Stomach smooth muscle (tissue), 2 donors: ENCODE measurements at regions not wholly inside any gene's neighbourhood (a gene's known extent, or its start where the extent isn't known, plus 50 kb on each side); places are given as distances from the start of the nearest gene placed in this dataset.

Experiments
- H3K27ac ChIP-seq: one replicate; pipeline ENCODE4 v1.7.0; 2013; ENCODE audit warnings: mild to moderate bottlenecking, low read length, inconsistent platforms
- H3K27me3 ChIP-seq, 2 donors: one replicate each; pipeline ENCODE4 v1.7.0; 2013; ENCODE audit warnings: low read length in 2 of 2; ENCODE audit not compliant: insufficient read depth in 2 of 2, control insufficient read depth in 1 of 2
- H3K36me3 ChIP-seq, 2 donors: one replicate each; pipeline ENCODE4 v1.7.0; 2013; ENCODE audit warnings: low read length in 2 of 2; ENCODE audit not compliant: control insufficient read depth in 2 of 2, insufficient read depth in 2 of 2
- H3K4me1 ChIP-seq: one replicate; pipeline ENCODE4 v1.7.0; 2013; ENCODE audit warnings: low read length; ENCODE audit not compliant: control insufficient read depth, insufficient read depth
- H3K4me3 ChIP-seq, 2 donors: one replicate each; pipeline ENCODE4 v1.7.0; 2013; ENCODE audit warnings: low read length in 2 of 2
- H3K9ac ChIP-seq, 2 donors: one replicate each; pipeline ENCODE4 v1.7.0; 2013; ENCODE audit warnings: low read length in 2 of 2, mild to moderate bottlenecking in 1 of 2
- H3K9me3 ChIP-seq, 2 donors: one replicate each; pipeline ENCODE4 v1.7.0; 2013; ENCODE audit warnings: low read length in 2 of 2; ENCODE audit not compliant: control insufficient read depth in 2 of 2
- donor health status: healthy.
- donor health status: Pancreatic carcinoma.

DNA sequence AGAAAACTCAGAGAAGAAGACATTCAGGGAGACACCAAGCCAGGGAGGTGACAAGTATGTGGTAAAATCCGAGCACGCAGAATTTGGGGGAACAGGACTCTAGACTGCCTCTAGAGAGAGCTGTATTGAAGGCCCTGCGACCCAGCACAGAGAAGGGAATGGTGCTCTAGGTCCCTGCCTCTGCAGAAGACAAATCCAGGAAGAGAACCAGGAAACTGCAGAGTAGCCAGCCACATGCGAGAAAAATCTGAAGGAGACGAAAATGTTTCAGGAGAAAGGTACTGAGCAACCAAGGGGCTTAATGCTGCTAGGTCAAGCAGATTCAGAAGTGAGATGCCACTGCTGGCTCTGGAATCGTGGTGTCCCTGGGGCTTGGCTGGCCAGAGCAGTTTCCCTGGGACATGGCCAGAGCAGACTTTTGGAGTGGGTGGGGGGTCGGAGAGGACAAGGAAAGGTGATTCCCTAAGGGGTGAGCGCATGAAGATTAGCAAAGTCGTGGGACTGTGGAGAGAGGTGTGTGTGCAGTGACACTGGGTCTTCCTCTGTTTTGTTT, 158.0 kb upstream of the KLF6 start:
- Histone ChIP-seq H3K36me3 (no peaks in the 10 kb centered on the region), H3K9ac (no peak overlapping the region), H3K9me3 (no peaks in the 10 kb centered on the region), H3K4me1 (peaks cover 8% of the 10 kb centered on the region), H3K27ac (no peak overlapping the region), H3K27me3 (no peaks in the 10 kb centered on the region), H3K4me3 (no peak overlapping the region)

DNA sequence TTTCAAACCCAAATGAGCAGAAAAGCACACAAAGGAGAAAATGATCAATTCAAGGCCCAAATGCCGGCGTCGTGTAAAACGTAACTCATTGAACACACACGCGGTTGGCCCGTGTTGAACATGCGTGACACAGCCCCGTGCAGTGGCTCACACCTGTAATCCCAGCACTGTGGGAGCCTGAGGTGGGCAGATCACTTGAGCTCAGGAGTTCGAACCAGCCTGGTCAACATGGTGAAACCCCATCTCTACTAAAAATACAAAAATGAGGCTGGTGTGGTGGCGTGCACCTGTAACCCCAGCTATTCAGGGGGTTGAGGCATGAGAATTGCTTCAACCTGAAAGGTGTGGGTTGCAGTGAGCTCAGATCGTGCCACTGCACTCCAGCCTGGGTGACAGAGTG, 156.7 kb upstream of the KLF6 start:
- Histone ChIP-seq H3K27ac (no peak overlapping the region), H3K4me3 (no peak overlapping the region), H3K9ac (no peak overlapping the region), H3K27me3 (no peaks in the 10 kb centered on the region), H3K4me1 (peaks cover 11% of the 10 kb centered on the region), H3K9me3 (no peaks in the 10 kb centered on the region), H3K36me3 (no peaks in the 10 kb centered on the region)

DNA sequence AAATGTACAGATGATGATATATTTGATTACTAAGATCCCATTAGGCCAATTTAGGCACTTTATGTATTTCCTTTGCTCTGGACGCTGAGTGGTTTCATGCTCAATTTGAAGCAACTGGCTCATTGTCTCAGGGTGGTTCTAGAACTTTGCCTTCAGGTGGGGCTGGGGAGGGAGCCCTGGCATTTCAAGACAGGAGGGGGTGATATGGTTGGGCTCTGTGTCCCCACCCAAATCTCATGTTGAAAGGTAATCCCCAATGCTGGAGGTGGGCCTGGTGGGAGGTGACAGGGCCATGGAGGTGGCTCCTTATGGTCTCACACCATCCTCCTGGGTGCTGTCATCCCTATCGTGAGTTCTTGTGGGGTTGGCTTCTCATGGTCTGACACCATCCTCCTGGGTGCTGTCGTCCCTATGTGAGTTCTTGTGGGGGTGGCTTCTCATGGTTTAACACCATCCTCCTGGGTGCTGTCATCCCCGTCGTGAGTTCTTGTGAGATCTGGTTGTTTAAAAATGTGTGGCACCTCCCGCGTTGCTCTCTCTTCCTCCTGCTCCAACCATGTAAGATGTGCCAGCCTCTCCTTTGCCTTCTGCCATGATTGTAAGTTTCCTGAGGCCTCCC, 151.5 kb upstream of the KLF6 start:
- Histone ChIP-seq H3K4me1 (peaks cover 15% of the 10 kb centered on the region), H3K9ac (peak overlapping the region in 1 of 2 donors; percentile 23), H3K27me3 (no peaks in the 10 kb centered on the region), H3K27ac (peak overlapping the region; percentile 4), H3K4me3 (peak overlapping the region; percentile 4 to 53), H3K36me3 (no peaks in the 10 kb centered on the region), H3K9me3 (no peaks in the 10 kb centered on the region)

DNA sequence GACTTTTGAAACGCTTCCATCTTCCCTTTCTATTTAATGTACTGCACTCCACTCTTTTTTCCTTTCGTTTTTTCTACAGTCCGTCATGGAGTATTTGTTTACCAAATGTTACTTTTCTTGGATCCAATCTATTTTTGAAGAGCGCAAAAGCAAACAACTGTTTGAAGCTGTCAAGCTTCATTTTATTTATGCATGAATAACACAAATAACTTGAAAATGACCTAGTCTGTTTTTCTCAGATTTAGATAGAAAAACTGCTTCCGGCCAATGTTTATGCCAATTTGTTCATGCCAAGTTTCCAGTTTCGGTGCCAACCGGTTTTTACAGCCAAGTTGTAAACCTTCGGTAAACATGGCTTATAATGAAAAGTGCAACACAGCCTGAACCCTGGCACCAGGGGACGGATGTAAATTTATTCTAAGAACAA, 150.9 kb upstream of the KLF6 start:
- H3K4me3 ChIP-seq = peak overlapping the region; percentile 4 to 53
- peak overlapping the region in 1 of 2 donors; percentile 23 for H3K9ac ChIP-seq
- H3K27ac ChIP-seq = peak overlapping the region; percentile 4
- no peaks in the 10 kb centered on the region for H3K27me3 ChIP-seq
- no peaks in the 10 kb centered on the region for H3K9me3 ChIP-seq
- H3K4me1 ChIP-seq = peaks cover 15% of the 10 kb centered on the region
- no peaks in the 10 kb centered on the region for H3K36me3 ChIP-seq

DNA sequence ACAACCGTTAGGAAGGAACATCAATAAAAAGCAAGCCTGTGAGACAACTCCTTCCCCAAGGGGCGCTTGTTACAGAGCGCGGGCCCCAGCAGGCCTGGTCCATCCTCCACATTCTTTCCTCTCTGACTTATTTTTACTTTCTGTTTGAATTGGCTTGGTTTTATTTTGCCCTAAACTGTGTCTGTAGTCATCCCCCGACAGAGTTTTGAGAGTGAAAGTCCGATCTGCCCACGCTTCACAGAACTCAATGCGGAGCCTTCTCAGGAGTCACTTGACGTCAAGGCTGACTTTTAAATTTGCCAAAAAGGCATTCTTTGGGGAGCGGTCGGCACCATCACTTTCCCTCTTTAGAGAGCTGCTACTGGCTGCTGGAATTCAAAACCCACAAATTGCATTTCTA, 150.1 kb upstream of the KLF6 start:
- Histone ChIP-seq H3K4me1 (peaks cover 15% of the 10 kb centered on the region), H3K27ac (peak overlapping the region; percentile 50), H3K4me3 (peak overlapping the region in 1 of 2 donors; percentile 4), H3K9ac (peak overlapping the region in 1 of 2 donors; percentile 54), H3K36me3 (no peaks in the 10 kb centered on the region), H3K9me3 (no peaks in the 10 kb centered on the region), H3K27me3 (no peaks in the 10 kb centered on the region)

DNA sequence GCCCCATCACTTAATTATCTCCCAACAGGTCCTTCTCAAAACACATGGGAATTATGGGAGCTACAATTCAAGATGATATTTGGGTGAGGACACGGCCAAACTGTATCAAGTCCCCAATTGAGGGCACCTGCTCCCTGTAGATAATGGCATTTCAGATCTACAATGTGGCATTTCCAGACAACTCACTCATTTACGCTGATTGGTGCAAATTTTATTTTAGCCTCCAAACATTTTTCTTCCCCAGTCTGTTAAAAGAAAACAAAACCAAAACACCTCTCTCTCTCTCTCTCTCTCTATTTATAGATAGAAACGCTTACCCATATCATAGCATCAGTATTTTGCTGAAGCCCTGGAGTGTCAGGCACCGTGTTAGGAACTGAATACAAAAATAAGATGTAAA, 148.7 kb upstream of the KLF6 start:
- H3K36me3 ChIP-seq = no peaks in the 10 kb centered on the region
- H3K27me3 ChIP-seq = no peaks in the 10 kb centered on the region
- no peak overlapping the region for H3K27ac ChIP-seq
- H3K4me3 ChIP-seq = no peak overlapping the region
- H3K9me3 ChIP-seq = no peaks in the 10 kb centered on the region
- H3K9ac ChIP-seq = no peak overlapping the region
- peaks cover 15% of the 10 kb centered on the region for H3K4me1 ChIP-seq

DNA sequence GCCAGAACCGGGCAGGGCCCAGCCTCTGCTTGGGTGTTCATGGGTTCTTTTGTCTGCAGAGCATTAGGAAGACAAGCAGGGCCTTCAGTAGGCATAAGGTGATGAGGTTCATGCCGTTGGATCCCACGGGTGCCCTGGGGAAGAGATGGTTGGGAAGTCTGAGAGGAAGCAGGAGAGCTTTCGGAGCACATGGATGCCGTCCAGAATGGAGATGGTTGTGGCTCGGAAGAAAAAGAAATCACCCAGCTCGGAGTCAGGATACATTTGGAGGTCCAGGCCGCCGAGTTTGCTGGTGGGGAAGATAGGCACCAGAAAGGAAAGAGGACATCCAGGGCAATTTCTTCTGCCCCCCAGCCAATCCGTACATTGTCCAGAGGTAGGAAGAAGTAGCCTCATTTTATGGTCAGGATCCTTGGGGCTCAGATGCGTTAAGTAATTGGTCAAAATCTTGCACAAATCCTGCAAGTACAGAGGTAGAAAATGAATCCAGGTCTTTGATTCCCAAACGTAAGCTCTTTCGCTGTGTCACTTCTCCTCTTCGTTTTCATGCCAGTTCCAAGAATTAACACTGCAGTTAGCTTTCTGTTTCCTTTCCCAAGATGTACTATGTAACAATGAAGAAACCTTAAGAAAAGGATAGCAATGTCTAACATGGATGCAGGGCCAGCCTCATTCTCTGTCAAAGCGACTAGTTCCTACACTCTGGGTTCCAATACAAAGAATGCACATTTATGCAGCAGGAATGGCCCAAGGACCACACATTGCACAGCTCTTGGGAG, 147.8 kb upstream of the KLF6 start:
- no peak overlapping the region for H3K27ac ChIP-seq
- H3K4me1 ChIP-seq = peaks cover 15% of the 10 kb centered on the region

DNA sequence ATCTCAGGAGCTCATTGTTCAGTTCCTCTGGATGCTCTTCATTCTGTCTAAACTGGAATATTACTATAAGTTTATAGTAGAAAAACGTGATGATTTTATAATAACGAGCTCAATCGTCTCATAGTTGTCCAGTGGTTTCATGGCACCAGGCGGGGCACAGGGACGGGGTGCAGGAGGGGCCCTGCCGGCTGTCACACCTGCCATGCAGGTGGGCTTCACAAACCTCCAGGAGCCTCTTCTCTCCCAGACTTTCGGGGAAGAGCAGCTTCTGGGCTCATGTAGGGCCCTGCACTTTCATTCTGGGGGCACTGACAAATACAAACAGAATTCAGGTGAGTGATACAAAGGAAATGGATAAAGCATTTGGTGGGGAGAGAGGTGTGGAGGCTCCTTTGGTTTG, 146.9 kb upstream of the KLF6 start:
- Histone ChIP-seq H3K27me3 (no peaks in the 10 kb centered on the region), H3K27ac (no peak overlapping the region), H3K4me1 (peaks cover 14% of the 10 kb centered on the region), H3K4me3 (no peak overlapping the region), H3K36me3 (no peaks in the 10 kb centered on the region), H3K9me3 (no peaks in the 10 kb centered on the region), H3K9ac (no peak overlapping the region)

More for the DNA sequence above, 147.8 kb upstream of the KLF6 start:
- no peak overlapping the region for H3K9ac ChIP-seq
- no peak overlapping the region for H3K4me3 ChIP-seq
- no peaks in the 10 kb centered on the region for H3K9me3 ChIP-seq
- H3K27me3 ChIP-seq = no peaks in the 10 kb centered on the region
- no peaks in the 10 kb centered on the region for H3K36me3 ChIP-seq

DNA sequence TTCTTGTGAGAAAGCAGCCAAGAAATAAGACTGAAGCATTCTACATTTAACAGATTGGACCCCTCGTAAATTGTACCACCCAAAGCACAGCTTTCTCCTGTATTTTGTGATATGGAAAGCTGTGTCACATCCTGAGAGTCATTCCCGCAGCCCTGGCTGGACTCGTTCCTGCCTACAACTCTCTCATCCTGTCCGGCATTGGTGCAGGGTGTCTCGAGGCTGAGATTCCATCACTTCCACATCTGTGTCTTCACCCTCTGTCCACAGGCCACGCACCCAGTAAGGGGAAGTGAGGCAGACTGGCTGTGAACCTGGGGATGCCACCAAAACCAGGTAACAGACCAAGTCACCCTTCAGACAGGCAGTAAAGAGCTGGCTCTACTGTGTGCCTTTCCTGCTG, 146.2 kb upstream of the KLF6 start:
- H3K4me3 ChIP-seq = no peak overlapping the region
- no peaks in the 10 kb centered on the region for H3K36me3 ChIP-seq
- peaks cover 7% of the 10 kb centered on the region for H3K4me1 ChIP-seq
- no peaks in the 10 kb centered on the region for H3K27me3 ChIP-seq
- H3K27ac ChIP-seq = no peak overlapping the region
- no peak overlapping the region for H3K9ac ChIP-seq
- H3K9me3 ChIP-seq = no peaks in the 10 kb centered on the region

DNA sequence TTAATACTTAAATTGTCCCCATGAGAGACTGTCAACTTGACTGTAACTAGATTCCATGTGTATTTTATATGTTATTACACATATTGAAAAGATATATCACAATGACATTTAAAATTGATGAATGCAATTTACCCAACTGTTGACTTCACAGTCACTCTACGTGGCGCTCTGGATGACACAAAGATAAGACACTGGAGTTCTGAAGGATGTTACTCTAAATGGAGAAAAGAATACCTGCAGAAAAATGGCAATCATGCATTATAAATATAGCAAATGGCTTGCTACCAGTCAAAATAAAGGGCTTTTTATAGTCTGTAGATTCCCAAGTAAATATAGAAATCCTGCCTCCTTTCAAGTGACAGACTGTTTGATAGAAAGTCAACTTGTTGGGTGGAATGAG, 143.6 kb upstream of the KLF6 start:
- Histone ChIP-seq H3K4me1 (no peaks in the 10 kb centered on the region), H3K36me3 (no peaks in the 10 kb centered on the region), H3K27ac (no peak overlapping the region), H3K27me3 (no peaks in the 10 kb centered on the region), H3K9me3 (no peaks in the 10 kb centered on the region), H3K9ac (no peak overlapping the region), H3K4me3 (no peak overlapping the region)

DNA sequence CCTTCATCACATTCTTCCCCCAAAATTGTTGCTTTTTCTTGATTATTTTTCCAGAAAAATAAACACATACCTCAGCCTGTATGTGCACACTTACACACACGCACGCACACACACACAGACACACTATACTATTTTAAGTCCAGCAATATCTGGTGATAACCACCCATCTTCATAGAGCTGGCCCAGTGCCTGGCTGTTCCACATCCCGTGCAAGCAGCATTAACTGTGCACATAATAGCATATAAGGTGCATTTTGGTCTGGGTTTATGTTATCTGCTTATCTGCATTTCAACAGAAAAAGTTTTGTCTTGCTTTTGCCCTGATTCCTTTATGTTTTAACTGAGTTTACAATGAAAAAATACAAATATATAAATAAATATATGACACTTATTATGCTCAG, 143.1 kb upstream of the KLF6 start:
- no peak overlapping the region for H3K27ac ChIP-seq
- no peaks in the 10 kb centered on the region for H3K9me3 ChIP-seq
- no peak overlapping the region for H3K4me3 ChIP-seq
- H3K36me3 ChIP-seq = no peaks in the 10 kb centered on the region
- no peak overlapping the region for H3K9ac ChIP-seq
- no peaks in the 10 kb centered on the region for H3K4me1 ChIP-seq
- H3K27me3 ChIP-seq = no peaks in the 10 kb centered on the region
